Neuronal stem cell (in vitro differentiated cells): ENCODE measurements at regions not wholly inside any gene's neighbourhood (a gene's known extent, or its start where the extent isn't known, plus 50 kb on each side); places are given as distances from the start of the nearest gene placed in this dataset.

ENCODE experiments used
- DNase-seq: peaks from one replicate; pipeline ENCODE4 v3.0.0-alpha.2; 2013; ENCODE audit warnings: low spot score
- H2AFZ ChIP-seq: one replicate; pipeline ENCODE4 v1.6.1; 2013; ENCODE audit warnings: mild to moderate bottlenecking, low read length, inconsistent platforms
- H2AK5ac ChIP-seq: 2 replicates; pipeline ENCODE4 v1.6.1; 2013; ENCODE audit warnings: low read depth, mild to moderate bottlenecking, inconsistent platforms, low read length, moderate library complexity, mixed read lengths
- H2BK120ac ChIP-seq: 2 replicates; pipeline ENCODE4 v1.6.1; 2013; ENCODE audit warnings: low read depth, mild to moderate bottlenecking, inconsistent platforms, low read length, moderate library complexity, mixed read lengths
- H2BK12ac ChIP-seq: one replicate; pipeline ENCODE4 v1.6.1; 2013; ENCODE audit warnings: low read length, inconsistent platforms
- H2BK15ac ChIP-seq: 2 replicates; pipeline ENCODE4 v1.6.1; 2013; ENCODE audit warnings: mild to moderate bottlenecking, low read length, inconsistent platforms, mixed read lengths
- H2BK5ac ChIP-seq: one replicate; pipeline ENCODE4 v1.6.1; 2013; ENCODE audit warnings: inconsistent platforms, mild to moderate bottlenecking, low read length, moderate library complexity
- H3K14ac ChIP-seq: one replicate; pipeline ENCODE4 v1.6.1; 2013; ENCODE audit warnings: low read length, inconsistent platforms
- H3K18ac ChIP-seq: 2 replicates; pipeline ENCODE4 v1.6.1; 2013; ENCODE audit warnings: low read length, inconsistent platforms
- H3K23ac ChIP-seq: 2 replicates; pipeline ENCODE4 v1.6.1; 2013; ENCODE audit warnings: low read depth, mild to moderate bottlenecking, mixed read lengths, low read length, inconsistent platforms; ENCODE audit not compliant: poor library complexity
- H3K27ac ChIP-seq: replicated peaks from 3 replicates; pipeline ENCODE4 v1.5.1; 2013; ENCODE audit warnings: low read length, inconsistent platforms
- H3K27me3 ChIP-seq, 3 experiments: 2 replicates each; pipeline ENCODE4 v1.6.1; 2013; ENCODE audit warnings: low read length in 3 of 3, mild to moderate bottlenecking in 2 of 3, inconsistent platforms in 1 of 3, low read depth in 1 of 3, mixed read lengths in 1 of 3, moderate library complexity in 1 of 3; ENCODE audit not compliant: control insufficient read depth in 3 of 3, insufficient read depth in 3 of 3
- H3K36me3 ChIP-seq, 2 donors: replicated peaks in 1 of 2; 2 replicates each; pipeline ENCODE4 v1.6.1; 2013; ENCODE audit warnings: low read length in 2 of 2; ENCODE audit not compliant: control insufficient read depth in 2 of 2, insufficient read depth in 2 of 2
- H3K4ac ChIP-seq: 2 replicates; pipeline ENCODE4 v1.6.1; 2013; ENCODE audit warnings: inconsistent platforms, mild to moderate bottlenecking, low read length, moderate library complexity
- H3K4me1 ChIP-seq, 2 donors: 1 replicate in 1 of 2; 2 replicates in 1 of 2; pipeline ENCODE4 v1.6.1; 2013; ENCODE audit warnings: low read length in 2 of 2, low read depth in 1 of 2; ENCODE audit not compliant: control insufficient read depth in 2 of 2, insufficient read depth in 1 of 2
- H3K4me2 ChIP-seq: one replicate; pipeline ENCODE4 v1.6.1; 2013; ENCODE audit warnings: mild to moderate bottlenecking, low read length, inconsistent platforms; ENCODE audit not compliant: insufficient read depth, poor library complexity, severe bottlenecking
- H3K4me3 ChIP-seq, 2 donors: 2 replicates each; pipeline ENCODE4 v1.5.1; 2013; ENCODE audit warnings: low read length in 2 of 2, mild to moderate bottlenecking in 2 of 2, inconsistent platforms in 1 of 2, moderate library complexity in 1 of 2
- H3K79me1 ChIP-seq: one replicate; pipeline ENCODE4 v1.6.1; 2013; ENCODE audit warnings: low read depth, mild to moderate bottlenecking, inconsistent platforms, low read length, moderate library complexity
- H3K9ac ChIP-seq: one replicate; pipeline ENCODE4 v1.6.1; 2013; ENCODE audit warnings: mild to moderate bottlenecking, low read depth, low read length, inconsistent platforms; ENCODE audit not compliant: poor library complexity
- H3K9me3 ChIP-seq, 2 donors: replicated peaks in 1 of 2; 2 replicates each; pipeline versions ENCODE3 to v1.6.1; 2013; ENCODE audit warnings: low read length in 2 of 2, mild to moderate bottlenecking in 2 of 2, inconsistent platforms in 1 of 2, low read depth in 1 of 2, mixed read lengths in 1 of 2, moderate library complexity in 1 of 2; ENCODE audit not compliant: control insufficient read depth in 2 of 2, insufficient read depth in 1 of 2
- H4K8ac ChIP-seq: one replicate; pipeline ENCODE4 v1.6.1; 2013; ENCODE audit warnings: low read depth, mild to moderate bottlenecking, inconsistent platforms, low read length, moderate library complexity
- H4K91ac ChIP-seq: one replicate; pipeline ENCODE4 v1.6.1; 2013; ENCODE audit warnings: low read length, low read depth, mild to moderate bottlenecking, inconsistent platforms; ENCODE audit not compliant: poor library complexity
- WGBS, 2 donors: extraction: QIAGEN DNeasy Blood & Tissue Kit; methylation state at CpG; one replicate each; pipeline ENCODE4 v1.1.7; 2013; ENCODE audit warnings: missing lambda C conversion rate in 2 of 2, mixed read lengths in 1 of 2; ENCODE audit not compliant: insufficient read length in 2 of 2, insufficient replicate concordance in 1 of 2; ENCODE audit errors: extremely low coverage in 2 of 2; 5-methylcytosine and 5-hydroxymethylcytosine counted together

GRCh38 chr12:131617596-131618302 is 93.1 kb upstream of the SFSWAP start:
- no peak for DNase-seq
- Histone ChIP-seq H4K8ac (no peak overlapping the region), H2AK5ac (no peak overlapping the region), H3K9ac (no peak overlapping the region), H3K18ac (no peak overlapping the region), H3K4ac (no peak overlapping the region), H2BK5ac (peak overlapping the region; percentile 58), H3K27me3 (no peaks in the 10 kb centered on the region), H2BK120ac (no peak overlapping the region), H2BK15ac (no peak overlapping the region), H3K14ac (peak overlapping the region; percentile 63), H2AFZ (no peak overlapping the region), H3K4me3 (no peak overlapping the region), H3K27ac (no peak overlapping the region), H4K91ac (no peak overlapping the region), H3K79me1 (no peaks in the 10 kb centered on the region), H3K9me3 (peaks cover 0 to 2% of the 10 kb centered on the region in 2 donors), H3K36me3 (peaks cover 0 to 2% of the 10 kb centered on the region in 2 donors), H3K4me2 (no peak overlapping the region), H3K23ac (peak overlapping the region; percentile 58), H3K4me1 (peaks cover 12 to 36% of the 10 kb centered on the region in 2 donors), H2BK12ac (no peak overlapping the region)
- WGBS, 2 donors: no CpG with 5 or more reads among the region's 23 CpGs

GRCh38 chr12:131618303-131618658 is 92.6 kb upstream of the SFSWAP start:
- peaks cover 0 to 2% of the 10 kb centered on the region in 2 donors for H3K36me3 ChIP-seq
- H2BK5ac ChIP-seq: peak overlapping the region; percentile 58
- no peak overlapping the region for H2BK120ac ChIP-seq
- H2AFZ ChIP-seq: no peak overlapping the region
- H3K23ac ChIP-seq: no peak overlapping the region
- no peak overlapping the region for H3K4ac ChIP-seq
- WGBS, 2 donors: no CpG with 5 or more reads among the region's 14 CpGs
- H2BK15ac ChIP-seq: no peak overlapping the region
- H3K27ac ChIP-seq: no peak overlapping the region
- H3K27me3 ChIP-seq: no peaks in the 10 kb centered on the region
- H2BK12ac ChIP-seq: no peak overlapping the region
- H3K9me3 ChIP-seq: peaks cover 0 to 2% of the 10 kb centered on the region in 2 donors
- H3K18ac ChIP-seq: no peak overlapping the region
- peak overlapping the region; percentile 63 for H3K14ac ChIP-seq
- peak; percentile 56 for DNase-seq
- no peak overlapping the region for H3K4me3 ChIP-seq
- H3K9ac ChIP-seq: no peak overlapping the region
- no peak overlapping the region for H4K91ac ChIP-seq
- H3K4me1 ChIP-seq: peaks cover 12 to 36% of the 10 kb centered on the region in 2 donors
- no peak overlapping the region for H3K4me2 ChIP-seq
- no peak overlapping the region for H2AK5ac ChIP-seq
- H4K8ac ChIP-seq: no peak overlapping the region
- no peaks in the 10 kb centered on the region for H3K79me1 ChIP-seq

GRCh38 chr12:131618701-131619100 is 92.2 kb upstream of the SFSWAP start:
- H2AK5ac ChIP-seq: no peak overlapping the region
- peaks cover 0 to 2% of the 10 kb centered on the region in 2 donors for H3K36me3 ChIP-seq
- H2BK12ac ChIP-seq: no peak overlapping the region
- DNase-seq: no peak
- H3K18ac ChIP-seq: no peak overlapping the region
- no peak overlapping the region for H3K4me2 ChIP-seq
- no peak overlapping the region for H2BK120ac ChIP-seq
- H2AFZ ChIP-seq: no peak overlapping the region
- no peak overlapping the region for H3K4ac ChIP-seq
- H3K79me1 ChIP-seq: no peaks in the 10 kb centered on the region
- peak overlapping the region; percentile 13 for H3K23ac ChIP-seq
- no peak overlapping the region for H2BK15ac ChIP-seq
- no peak overlapping the region for H3K14ac ChIP-seq
- no peak overlapping the region for H3K4me3 ChIP-seq
- H4K8ac ChIP-seq: no peak overlapping the region
- H3K4me1 ChIP-seq: peaks cover 12 to 36% of the 10 kb centered on the region in 2 donors
- H3K9ac ChIP-seq: no peak overlapping the region
- no peak overlapping the region for H2BK5ac ChIP-seq
- no peak overlapping the region for H3K27ac ChIP-seq
- whole genome bisulfite sequencing, 2 donors: no CpG with 5 or more reads among the region's 6 CpGs
- no peaks in the 10 kb centered on the region for H3K27me3 ChIP-seq
- peaks cover 0 to 2% of the 10 kb centered on the region in 2 donors for H3K9me3 ChIP-seq
- no peak overlapping the region for H4K91ac ChIP-seq

GRCh38 chr12:131619106-131619642 is 91.7 kb upstream of the SFSWAP start:
- Histone ChIP-seq H3K79me1 (no peaks in the 10 kb centered on the region), H3K4ac (no peak overlapping the region), H3K14ac (no peak overlapping the region), H3K27ac (no peak overlapping the region), H4K8ac (no peak overlapping the region), H3K9ac (no peak overlapping the region), H2AK5ac (no peak overlapping the region), H2BK15ac (no peak overlapping the region), H4K91ac (no peak overlapping the region), H3K23ac (peak overlapping the region; percentile 13), H3K18ac (no peak overlapping the region), H2BK120ac (no peak overlapping the region), H2AFZ (no peak overlapping the region), H2BK12ac (no peak overlapping the region), H2BK5ac (no peak overlapping the region), H3K4me3 (no peak overlapping the region), H3K27me3 (no peaks in the 10 kb centered on the region), H3K4me1 (peaks cover 12 to 36% of the 10 kb centered on the region in 2 donors), H3K36me3 (peaks cover 0 to 2% of the 10 kb centered on the region in 2 donors), H3K9me3 (peaks cover 0 to 2% of the 10 kb centered on the region in 2 donors), H3K4me2 (no peak overlapping the region)
- DNase-seq: no peak
- no CpG with 5 or more reads among the region's 12 CpGs for WGBS, 2 donors
